Psoas muscle (tissue), 7 donors: ENCODE measurements at regions not wholly inside any gene's neighbourhood (a gene's known extent, or its start where the extent isn't known, plus 50 kb on each side); places are given as distances from the start of the nearest gene placed in this dataset.

Experiments used
- ATAC-seq, 4 donors: fragments of 200-7000 bp; cut with Tn5 transposase; one replicate each; pipeline ENCODE4 v1.9.1; 2020; ENCODE audit warnings: moderate library complexity in 3 of 4, mild to moderate bottlenecking in 2 of 4
- DNase-seq, 2 donors: peaks; one replicate each; pipeline ENCODE4 v3.0.0-alpha.2; 2020
- H3K27ac ChIP-seq: fragments of 200-600 bp; one replicate; pipeline ENCODE4 v1.8.0; 2022
- H3K27me3 ChIP-seq, 3 donors: fragments of 200-600 bp in 1 of 3; one replicate each; pipeline versions ENCODE4 v1.6.1 to v1.8.0; 2013 to 2022; ENCODE audit warnings: low read length in 2 of 3, mild to moderate bottlenecking in 2 of 3, moderate library complexity in 1 of 3; ENCODE audit not compliant: insufficient read depth in 3 of 3
- H3K36me3 ChIP-seq, 2 donors: fragments of 200-600 bp in 1 of 2; one replicate each; pipeline versions ENCODE4 v1.6.1 to v1.8.0; 2013 to 2022; ENCODE audit warnings: low read depth in 1 of 2, mild to moderate bottlenecking in 1 of 2, moderate library complexity in 1 of 2; ENCODE audit not compliant: insufficient read depth in 1 of 2
- H3K4me1 ChIP-seq: fragments of 200-600 bp; one replicate; pipeline ENCODE4 v1.8.0; 2022
- H3K4me3 ChIP-seq: fragments of 200-600 bp; one replicate; pipeline ENCODE4 v1.8.0; 2022; ENCODE audit warnings: mild to moderate bottlenecking
- H3K9me3 ChIP-seq: fragments of 200-600 bp; one replicate; pipeline ENCODE4 v1.8.0; 2022
- CTCF ChIP-seq: fragments of 200-600 bp; IDR thresholded peaks from one replicate; pipeline ENCODE4 v1.8.0; 2022; ENCODE audit warnings: antibody characterized with exemption
- WGBS, 3 donors: extraction: QIAGEN DNeasy Blood & Tissue Kit; methylation state at CpG; one replicate each; pipeline versions ENCODE4 v1.1.6 to v1.1.7; 2013; 5-methylcytosine and 5-hydroxymethylcytosine counted together
- intact Hi-C, 2 donors: fragments of 100-400 bp; cut with DNase I; formaldehyde crosslinking; loops; one replicate each; pipeline versions ENCODE4 v1.11.0 to v1.14.2; 2022
- donor health status: healthy with polysubstance abuse.
- donor health status: DM: no; HTN: no; CAD: no; lungs with moderate emphysema.
- donor health status: Bipolar disorder and iron deficiency.
- donor health status: healthy.
- donor health status: DM: yes; HTN: yes; CAD: no.
- donor health status: DM: no; HTN: no; CAD: no.
- donor health status: DM: yes; HTN: yes; CAD: no.

GRCh38 chr11:134577751-134578395 lies 165.8 kb upstream of the B3GAT1 start:
- WGBS, 3 donors: 71 to 79% (median 78%) methylated on average over 13 of the region's 13 CpGs
- intact Hi-C loops: no loop called here
- DNase-seq (no peak), ATAC-seq (no peak)
- Histone ChIP-seq H3K27ac (no peak overlapping the region), H3K9me3 (no peaks in the 10 kb centered on the region), H3K27me3 (peaks cover 0 to 4% (median 0%) of the 10 kb centered on the region in 3 donors), H3K4me3 (no peak overlapping the region), H3K4me1 (no peaks in the 10 kb centered on the region), H3K36me3 (no peaks in the 10 kb centered on the region)
- TF ChIP-seq CTCF: no peak

- intact Hi-C loops: no loop called here
- ATAC-seq (no peak), DNase-seq (no peak)
- no peak overlapping the region for H3K4me3 ChIP-seq
- peaks cover 0 to 4% (median 0%) of the 10 kb centered on the region in 3 donors for H3K27me3 ChIP-seq
- no peaks in the 10 kb centered on the region for H3K36me3 ChIP-seq
- H3K9me3 ChIP-seq: no peaks in the 10 kb centered on the region
- TF ChIP-seq CTCF: no peak
- H3K27ac ChIP-seq: no peak overlapping the region
- no peaks in the 10 kb centered on the region for H3K4me1 ChIP-seq
- WGBS, 3 donors: 73 to 82% (median 79%) methylated on average over 8 of the region's 8 CpGs
These were observed 164.7 kb upstream of the B3GAT1 start for GRCh38 chr11:134576721-134577171.

DNA sequence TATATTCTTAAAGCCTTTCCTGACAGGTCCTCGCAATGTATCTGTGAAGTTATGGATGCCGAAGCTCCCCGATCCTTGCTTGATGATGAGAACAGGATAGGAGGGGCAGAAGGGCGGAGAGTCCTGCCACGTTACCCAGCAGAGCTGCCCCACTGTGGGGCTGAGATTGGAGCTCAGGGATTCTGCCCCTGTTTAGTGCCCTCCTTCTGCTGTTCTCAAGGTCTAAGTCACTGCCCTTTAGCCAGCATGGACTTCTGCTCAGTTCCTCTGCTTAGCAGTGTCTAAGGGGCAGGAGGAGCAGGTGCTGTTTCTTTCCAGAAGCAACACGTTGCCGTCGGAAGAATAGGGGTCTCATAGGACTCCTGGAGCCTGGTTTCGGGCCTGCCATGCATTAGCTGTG lies 164.2 kb upstream of the B3GAT1 start:
- Histone ChIP-seq H3K4me3 (no peak overlapping the region), H3K27ac (no peak overlapping the region), H3K36me3 (no peaks in the 10 kb centered on the region), H3K4me1 (no peaks in the 10 kb centered on the region), H3K9me3 (no peaks in the 10 kb centered on the region), H3K27me3 (peaks cover 0 to 4% (median 0%) of the 10 kb centered on the region in 3 donors)
- TF ChIP-seq CTCF: no peak
- ATAC-seq: no peak
- 64 to 73% (median 70%) methylated on average over 9 of the region's 9 CpGs for WGBS, 3 donors
- intact Hi-C loops: no loop called here
- no peak for DNase-seq

GRCh38 chr11:134575504-134576230 lies 163.6 kb upstream of the B3GAT1 start:
- no peak for TF ChIP-seq CTCF
- Histone ChIP-seq H3K4me3 (no peak overlapping the region), H3K27me3 (peaks cover 0 to 4% (median 0%) of the 10 kb centered on the region in 3 donors), H3K36me3 (no peaks in the 10 kb centered on the region), H3K27ac (no peak overlapping the region), H3K9me3 (no peaks in the 10 kb centered on the region), H3K4me1 (no peaks in the 10 kb centered on the region)
- WGBS, 3 donors: 59 to 68% (median 64%) methylated on average over 16 of the region's 16 CpGs
- intact Hi-C loops: no loop called here
- ATAC-seq (no peak), DNase-seq (no peak)
